GM12864 (cell line): ENCODE measurements at regions not wholly inside any gene's neighbourhood (a gene's known extent, or its start where the extent isn't known, plus 50 kb on each side); places are given as distances from the start of the nearest gene placed in this dataset.

Experiments used
- DNase-seq: peaks from one replicate; pipeline ENCODE4 v3.0.0-alpha.2; 2011; ENCODE audit warnings: low read depth
- H3K4me3 ChIP-seq: 2 replicates; pipeline ENCODE4 v1.5.1; 2011; ENCODE audit warnings: mild to moderate bottlenecking, low read depth, low read length, control low read depth
- TF ChIP-seq, protein P1 (sequence below): IDR thresholded peaks from 2 replicates; pipeline ENCODE4 v1.5.1; 2011; ENCODE audit warnings: low read depth, mild to moderate bottlenecking, moderate library complexity, low read length, control low read depth, inconsistent platforms; ENCODE audit errors: missing control alignments

DNA sequence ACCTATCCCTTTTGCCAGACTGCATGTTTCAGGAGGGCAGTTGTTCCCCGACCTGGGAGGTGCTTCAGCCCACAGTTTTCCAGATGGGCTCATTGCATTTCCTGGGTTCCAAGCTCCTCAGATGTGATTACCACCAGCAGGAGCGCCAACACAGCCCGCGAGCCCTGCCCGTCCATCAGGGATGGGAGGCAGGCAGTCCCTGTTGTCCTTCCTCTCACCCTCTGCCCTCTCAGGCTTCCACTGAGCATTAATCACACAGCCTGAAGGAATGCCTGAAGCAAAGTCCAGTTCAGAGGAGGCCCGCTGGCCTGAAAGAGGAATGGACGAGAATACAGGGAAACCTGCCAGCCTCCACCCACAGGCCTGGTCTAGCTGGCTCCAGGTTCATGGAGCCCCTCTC is 256.3 kb upstream of the SDK2 start:
- no peak for DNase-seq
- H3K4me3 ChIP-seq = no peak overlapping the region
- TF ChIP-seq, protein P1, sequence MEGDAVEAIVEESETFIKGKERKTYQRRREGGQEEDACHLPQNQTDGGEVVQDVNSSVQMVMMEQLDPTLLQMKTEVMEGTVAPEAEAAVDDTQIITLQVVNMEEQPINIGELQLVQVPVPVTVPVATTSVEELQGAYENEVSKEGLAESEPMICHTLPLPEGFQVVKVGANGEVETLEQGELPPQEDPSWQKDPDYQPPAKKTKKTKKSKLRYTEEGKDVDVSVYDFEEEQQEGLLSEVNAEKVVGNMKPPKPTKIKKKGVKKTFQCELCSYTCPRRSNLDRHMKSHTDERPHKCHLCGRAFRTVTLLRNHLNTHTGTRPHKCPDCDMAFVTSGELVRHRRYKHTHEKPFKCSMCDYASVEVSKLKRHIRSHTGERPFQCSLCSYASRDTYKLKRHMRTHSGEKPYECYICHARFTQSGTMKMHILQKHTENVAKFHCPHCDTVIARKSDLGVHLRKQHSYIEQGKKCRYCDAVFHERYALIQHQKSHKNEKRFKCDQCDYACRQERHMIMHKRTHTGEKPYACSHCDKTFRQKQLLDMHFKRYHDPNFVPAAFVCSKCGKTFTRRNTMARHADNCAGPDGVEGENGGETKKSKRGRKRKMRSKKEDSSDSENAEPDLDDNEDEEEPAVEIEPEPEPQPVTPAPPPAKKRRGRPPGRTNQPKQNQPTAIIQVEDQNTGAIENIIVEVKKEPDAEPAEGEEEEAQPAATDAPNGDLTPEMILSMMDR = no peak

GRCh38 chr17:73901249-73901648 is 257.0 kb upstream of the SDK2 start:
- no peak for DNase-seq
- TF ChIP-seq, protein P1 = no peak
- no peak overlapping the region for H3K4me3 ChIP-seq

DNA sequence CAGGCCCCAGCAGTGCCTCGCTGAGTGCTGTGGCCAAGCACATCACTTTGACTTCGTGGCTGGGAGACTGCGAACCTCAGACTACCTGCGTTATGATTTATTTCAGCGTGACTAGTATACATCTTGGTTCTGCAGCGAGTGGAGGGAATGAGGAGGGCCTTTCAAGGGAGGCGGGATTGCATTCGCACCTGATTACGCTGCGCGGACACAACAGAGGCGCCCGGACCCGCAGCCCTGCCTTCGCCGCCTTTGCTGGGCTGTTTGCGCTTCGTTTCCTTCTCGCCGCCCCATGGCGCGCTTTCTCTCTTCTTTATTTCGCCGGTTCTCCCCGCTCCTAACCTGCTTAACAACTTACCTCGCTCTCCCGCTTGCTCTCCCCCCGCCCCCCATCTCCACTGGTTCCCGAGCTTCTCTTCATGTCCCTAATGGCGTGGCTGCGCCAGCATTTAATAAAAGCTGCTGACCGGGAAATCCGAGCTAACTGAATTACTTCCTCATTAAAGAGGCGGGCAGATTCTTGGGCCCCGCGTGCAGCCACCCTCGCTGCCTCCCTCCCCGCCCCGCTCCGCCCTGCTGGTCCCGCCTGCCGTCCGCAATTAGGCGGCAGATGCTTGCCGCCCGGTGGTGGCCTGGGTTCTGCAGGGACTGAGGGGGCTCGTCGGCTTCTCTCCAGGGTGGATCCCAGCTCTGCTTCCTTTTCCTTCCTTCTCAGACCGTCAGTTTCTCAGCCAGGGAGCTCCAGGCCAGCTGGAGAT is 257.6 kb upstream of the SDK2 start:
- TF ChIP-seq, protein P1 = no peak
- H3K4me3 ChIP-seq = no peak overlapping the region
- DNase-seq = no peak

DNA sequence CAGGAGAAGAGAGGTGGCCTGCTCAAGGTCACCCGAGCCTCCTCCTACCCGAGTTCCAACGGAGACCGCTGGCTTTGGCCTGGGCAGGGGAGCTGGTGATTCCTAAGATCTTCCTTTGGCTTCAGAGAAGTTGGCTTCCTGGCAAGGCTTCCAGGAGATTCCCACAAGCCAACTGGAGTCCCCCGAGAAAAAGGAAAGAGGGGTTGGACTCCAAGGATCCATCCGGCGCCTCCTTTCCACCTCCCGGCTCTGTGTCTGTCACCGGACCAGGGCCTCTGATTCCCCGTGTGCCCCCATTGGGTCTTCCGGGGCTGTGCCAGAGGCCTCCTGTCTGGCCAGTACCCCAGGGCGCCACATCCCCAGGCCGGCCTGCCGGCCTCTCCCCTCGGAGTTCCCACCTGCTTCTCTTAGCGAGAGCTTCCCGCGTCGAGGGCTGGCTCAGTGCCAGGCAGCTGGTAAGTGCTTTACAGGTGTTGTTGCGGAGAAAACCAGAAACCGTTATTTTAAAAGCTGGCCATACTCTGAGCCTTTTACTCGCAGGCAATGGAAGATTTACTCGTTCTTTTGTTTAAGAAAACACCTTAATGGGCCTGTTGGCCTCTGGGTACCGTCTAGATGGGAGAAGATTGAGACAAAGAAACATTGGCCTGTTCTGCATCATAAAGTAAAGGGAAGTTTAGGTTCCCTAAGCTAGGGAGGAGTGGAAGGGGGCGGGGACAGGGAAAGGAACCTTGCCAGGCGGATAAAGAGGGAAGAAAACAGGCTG is 258.4 kb upstream of the SDK2 start:
- H3K4me3 ChIP-seq = no peak overlapping the region
- TF ChIP-seq, protein P1 = no peak
- no peak for DNase-seq

DNA sequence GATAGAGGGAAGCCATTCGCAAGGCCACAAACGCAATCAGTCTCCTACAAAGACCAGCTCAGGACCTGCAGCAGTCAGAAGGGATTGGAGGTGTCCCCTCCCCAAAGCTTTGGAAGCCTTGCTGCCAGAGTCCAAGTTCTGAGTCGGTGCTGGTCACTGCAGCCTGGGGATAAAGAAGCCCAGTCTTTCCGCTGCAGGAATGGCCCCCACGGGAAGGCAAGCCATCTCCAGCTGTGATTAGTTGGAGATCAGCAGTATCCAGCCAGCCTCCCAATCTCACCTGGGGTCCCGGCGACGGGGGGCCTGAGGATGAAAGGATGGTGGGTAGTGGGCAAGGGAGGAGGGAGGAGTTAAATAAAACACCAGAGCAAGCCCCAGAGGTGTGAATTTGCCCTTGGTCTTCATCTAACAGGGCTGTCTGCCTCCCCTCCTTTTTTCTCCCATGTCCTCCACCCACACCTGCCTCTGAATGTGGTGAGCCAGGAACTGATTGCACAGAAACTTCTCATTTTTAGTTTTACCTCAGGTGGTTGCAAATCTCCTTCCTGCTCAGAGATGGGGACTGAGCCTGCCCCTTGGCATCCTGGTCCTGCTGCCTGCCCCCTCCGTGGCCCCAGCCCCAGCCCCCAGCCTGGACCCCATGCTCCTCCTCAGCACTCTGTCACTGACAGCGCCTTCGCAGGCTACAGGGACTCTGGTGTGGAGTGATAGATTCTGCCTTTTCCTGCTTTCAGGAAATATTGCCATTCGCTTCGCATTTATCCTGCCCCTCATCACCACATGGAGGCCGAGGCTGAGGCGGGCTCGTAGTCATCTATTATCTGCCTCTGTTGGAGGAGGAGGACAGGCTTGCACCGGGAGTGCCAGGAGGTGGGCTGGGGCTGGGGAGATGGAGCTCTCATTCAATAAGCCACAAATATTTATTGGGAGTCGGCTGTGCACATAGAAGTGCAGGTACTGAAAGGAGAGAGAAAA is 262.9 kb upstream of the SDK2 start:
- H3K4me3 ChIP-seq = no peak overlapping the region
- DNase-seq = no peak
- TF ChIP-seq, protein P1 = no peak

DNA sequence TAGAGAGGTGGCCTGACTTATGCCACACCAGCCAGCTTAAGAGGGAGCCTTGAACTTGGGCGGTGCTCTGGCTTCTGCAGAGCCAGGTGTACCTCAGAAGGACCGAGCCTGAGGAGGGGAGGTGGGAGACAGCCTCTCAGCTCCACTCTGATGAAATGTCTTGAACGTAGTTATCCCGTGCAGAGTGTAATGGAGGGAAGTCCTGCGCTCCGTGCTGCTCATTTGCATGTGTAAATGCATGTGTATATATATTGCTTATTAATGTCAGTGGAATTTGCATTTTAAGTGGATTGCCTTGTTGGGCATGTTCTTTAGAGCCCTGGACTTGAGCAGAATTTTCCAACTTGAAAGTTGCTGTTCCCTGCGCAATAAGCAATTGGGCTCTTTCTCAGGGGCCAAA is 264.9 kb upstream of the SDK2 start:
- no peak for DNase-seq
- no peak overlapping the region for H3K4me3 ChIP-seq
- TF ChIP-seq, protein P1 = no peak
